GM23248 (cell line): ENCODE measurements at regions not wholly inside any gene's neighbourhood (a gene's known extent, or its start where the extent isn't known, plus 50 kb on each side); places are given as distances from the start of the nearest gene placed in this dataset.
"Not testable (repeated sequence)": the region's sequence is repeated elsewhere in the genome, so short reads cannot be mapped to it uniquely, and the experiment has no call there.

Source experiments
- DNase-seq: peaks from one replicate; pipeline ENCODE4 v3.0.0-alpha.2; 2015
- H2AFZ ChIP-seq: fragments of 200-600 bp; sonication (generic); 2 replicates; pipeline ENCODE4 v1.6.1; 2016; ENCODE audit warnings: antibody characterized with exemption
- H3F3A ChIP-seq: fragments of 200-600 bp; sonication (generic); 2 replicates; pipeline ENCODE4 v1.6.1; 2016; ENCODE audit warnings: mild to moderate bottlenecking, antibody characterized with exemption, mixed run types; ENCODE audit not compliant: insufficient read depth
- H3K27ac ChIP-seq: fragments of 200-600 bp; sonication (generic); 2 replicates; pipeline ENCODE4 v1.5.1; 2016; ENCODE audit warnings: mild to moderate bottlenecking
- H3K27me3 ChIP-seq: fragments of 200-600 bp; sonication (generic); replicated peaks from 2 replicates; pipeline ENCODE4 v1.6.1; 2016; ENCODE audit warnings: mild to moderate bottlenecking; ENCODE audit not compliant: insufficient read depth
- H3K36me3 ChIP-seq: fragments of 200-600 bp; sonication (generic); 2 replicates; pipeline ENCODE4 v1.6.1; 2016; ENCODE audit warnings: low read depth, mild to moderate bottlenecking
- H3K4me1 ChIP-seq: fragments of 200-600 bp; sonication (generic); 2 replicates; pipeline ENCODE4 v1.6.1; 2016; ENCODE audit warnings: mild to moderate bottlenecking; ENCODE audit not compliant: insufficient read depth
- H3K4me2 ChIP-seq: fragments of 200-600 bp; sonication (generic); one replicate; pipeline ENCODE4 v1.6.1; 2016; ENCODE audit warnings: mild to moderate bottlenecking; ENCODE audit not compliant: unreplicated experiment
- H3K4me3 ChIP-seq: fragments of 200-600 bp; sonication (generic); 2 replicates; pipeline ENCODE4 v1.5.1; 2016; ENCODE audit warnings: mild to moderate bottlenecking
- H3K79me2 ChIP-seq: fragments of 200-600 bp; sonication (generic); 2 replicates; pipeline ENCODE4 v1.6.1; 2016; ENCODE audit warnings: mild to moderate bottlenecking; ENCODE audit not compliant: insufficient read depth
- H3K9ac ChIP-seq: fragments of 200-600 bp; sonication (generic); 2 replicates; pipeline ENCODE4 v1.6.1; 2016; ENCODE audit warnings: mild to moderate bottlenecking
- H3K9me2 ChIP-seq: fragments of 200-600 bp; sonication (generic); 2 replicates; pipeline ENCODE4 v1.6.1; 2016; ENCODE audit warnings: mixed run types, mild to moderate bottlenecking, moderate library complexity; ENCODE audit not compliant: insufficient read depth
- H3K9me3 ChIP-seq: fragments of 200-600 bp; sonication (generic); one replicate; pipeline ENCODE4 v1.6.1; 2017; ENCODE audit warnings: low read depth
- H4K20me1 ChIP-seq: fragments of 200-600 bp; sonication (generic); 2 replicates; pipeline ENCODE4 v1.6.0; 2016; ENCODE audit not compliant: insufficient read depth
- EZH2 ChIP-seq: fragments of 200-600 bp; sonication (generic); IDR thresholded peaks from 2 replicates; pipeline ENCODE4 v1.6.1; 2018; ENCODE audit warnings: antibody characterized with exemption, mild to moderate bottlenecking; ENCODE audit not compliant: insufficient read depth, poor library complexity, severe bottlenecking
- EZH2phosphoT487 ChIP-seq: fragments of 200-600 bp; sonication (generic); IDR thresholded peaks from 2 replicates; pipeline ENCODE4 v1.6.1; 2018; ENCODE audit warnings: antibody characterized with exemption, moderate library complexity, mild to moderate bottlenecking, low read depth; ENCODE audit not compliant: insufficient read depth
- WGBS, 2 experiments: methylation state at CpG; one replicate each; pipeline ENCODE4 v1.1.6; 2015 to 2017; ENCODE audit warnings: low lambda C conversion rate in 2 of 2, low coverage in 1 of 2; ENCODE audit errors: missing lambda C conversion rate in 2 of 2; 5-methylcytosine and 5-hydroxymethylcytosine counted together
- in situ Hi-C: fragments of 300-500 bp; cut with MboI; formaldehyde crosslinking; loops from 2 replicates; pipeline ENCODE4 v1.15.0; 2020

DNA sequence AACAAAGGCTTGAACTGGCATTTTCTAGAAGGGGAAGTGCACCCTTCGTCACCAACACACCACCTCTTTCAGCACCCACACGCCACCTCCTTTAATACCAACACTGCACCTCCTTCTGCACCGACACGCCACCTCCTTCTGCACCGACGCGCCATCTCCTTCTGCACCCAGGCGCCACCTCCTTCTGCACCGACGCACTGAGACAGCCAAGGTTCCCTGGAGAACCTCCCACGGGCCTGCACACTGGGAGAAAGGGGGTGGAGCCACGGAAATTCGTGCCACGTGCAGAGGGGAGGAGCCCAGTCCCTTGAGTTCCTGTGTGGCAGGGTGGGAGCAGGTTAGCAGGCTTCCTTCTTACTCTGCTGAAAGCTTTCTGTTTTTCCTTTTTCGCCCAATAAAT lies 327.9 kb upstream of the C1orf174 start:
- Histone ChIP-seq H3K27me3 (no peaks in the 10 kb centered on the region), H3K4me1 (no peaks in the 10 kb centered on the region), H3F3A (no peaks in the 10 kb centered on the region), H3K27ac (no peak overlapping the region), H3K79me2 (no peaks in the 10 kb centered on the region), H4K20me1 (no peaks in the 10 kb centered on the region), H3K9me2 (no peaks in the 10 kb centered on the region), H3K9me3 (no peaks in the 10 kb centered on the region), H3K36me3 (no peaks in the 10 kb centered on the region), H2AFZ (no peak overlapping the region), H3K4me3 (no peak overlapping the region), H3K4me2 (no peak overlapping the region), H3K9ac (no peak overlapping the region)
- TF ChIP-seq EZH2phosphoT487 (no peak), EZH2 (no peak)
- DNase-seq: no peak
- in situ Hi-C loops: no loop called here
- WGBS, 2 experiments: 35 to 36% methylated on average over 14 to 15 of the region's 15 CpGs

DNA sequence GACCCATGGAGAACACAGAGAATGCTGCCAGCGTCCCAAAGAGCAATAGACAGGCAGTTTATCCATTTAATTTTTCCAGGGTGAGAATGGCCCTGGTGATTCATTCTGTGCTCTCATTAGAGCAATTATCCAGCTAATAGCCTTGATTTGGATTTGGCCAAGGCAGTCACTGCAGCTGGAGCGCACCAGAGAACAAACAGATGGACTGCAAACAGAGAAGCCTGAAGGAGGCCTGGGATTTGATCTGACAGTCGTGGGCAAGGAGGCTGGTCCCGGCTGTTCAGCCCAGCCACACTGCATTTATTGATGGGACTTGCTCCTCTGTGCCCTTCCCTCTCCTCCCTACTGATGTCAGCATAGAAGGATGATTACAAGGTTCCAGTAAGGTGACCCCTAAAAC lies 353.9 kb upstream of the C1orf174 start:
- Histone ChIP-seq H3K9me3 (no peaks in the 10 kb centered on the region), H3K27me3 (no peaks in the 10 kb centered on the region), H2AFZ (no peak overlapping the region), H3F3A (no peaks in the 10 kb centered on the region), H3K9me2 (no peaks in the 10 kb centered on the region), H3K36me3 (no peaks in the 10 kb centered on the region), H3K4me2 (no peak overlapping the region), H3K27ac (no peak overlapping the region), H3K9ac (no peak overlapping the region), H3K79me2 (no peaks in the 10 kb centered on the region), H3K4me3 (no peak overlapping the region), H4K20me1 (no peaks in the 10 kb centered on the region), H3K4me1 (no peaks in the 10 kb centered on the region)
- in situ Hi-C loops: no loop called here
- TF ChIP-seq EZH2 (no peak), EZH2phosphoT487 (no peak)
- DNase-seq: no peak
- 10 to 11% methylated on average over 4 of the region's 4 CpGs for WGBS, 2 experiments

DNA sequence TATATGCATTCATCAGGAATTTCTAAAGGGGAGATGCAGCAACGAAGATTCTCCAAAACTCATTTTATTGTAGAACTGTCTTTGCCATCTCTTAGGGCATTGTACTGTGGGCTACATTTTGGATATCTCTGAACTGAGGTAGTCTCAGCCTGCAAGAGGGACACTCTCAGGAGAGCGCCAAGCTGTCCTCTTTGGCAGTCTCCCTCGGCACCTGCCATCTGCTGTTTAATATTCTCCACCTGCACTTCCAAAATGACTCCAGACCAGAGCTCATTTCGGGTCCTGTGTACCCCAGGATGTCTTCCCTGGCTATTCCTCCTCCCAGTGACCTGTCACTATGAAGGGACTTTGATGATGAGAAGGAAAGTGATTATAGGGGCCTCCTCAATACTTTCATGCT lies 356.3 kb upstream of the C1orf174 start:
- Histone ChIP-seq H3K9me2 (no peaks in the 10 kb centered on the region), H3F3A (no peaks in the 10 kb centered on the region), H3K79me2 (no peaks in the 10 kb centered on the region), H4K20me1 (no peaks in the 10 kb centered on the region), H3K27me3 (no peaks in the 10 kb centered on the region), H3K9ac (no peak overlapping the region), H3K4me1 (no peaks in the 10 kb centered on the region), H3K36me3 (no peaks in the 10 kb centered on the region), H2AFZ (no peak overlapping the region), H3K4me2 (no peak overlapping the region), H3K4me3 (no peak overlapping the region), H3K9me3 (no peaks in the 10 kb centered on the region), H3K27ac (no peak overlapping the region)
- TF ChIP-seq EZH2phosphoT487: no peak
- no peak for TF ChIP-seq EZH2
- in situ Hi-C loops: no loop called here
- DNase-seq: no peak
- 9 to 11% methylated on average over 4 of the region's 4 CpGs for WGBS, 2 experiments

DNA sequence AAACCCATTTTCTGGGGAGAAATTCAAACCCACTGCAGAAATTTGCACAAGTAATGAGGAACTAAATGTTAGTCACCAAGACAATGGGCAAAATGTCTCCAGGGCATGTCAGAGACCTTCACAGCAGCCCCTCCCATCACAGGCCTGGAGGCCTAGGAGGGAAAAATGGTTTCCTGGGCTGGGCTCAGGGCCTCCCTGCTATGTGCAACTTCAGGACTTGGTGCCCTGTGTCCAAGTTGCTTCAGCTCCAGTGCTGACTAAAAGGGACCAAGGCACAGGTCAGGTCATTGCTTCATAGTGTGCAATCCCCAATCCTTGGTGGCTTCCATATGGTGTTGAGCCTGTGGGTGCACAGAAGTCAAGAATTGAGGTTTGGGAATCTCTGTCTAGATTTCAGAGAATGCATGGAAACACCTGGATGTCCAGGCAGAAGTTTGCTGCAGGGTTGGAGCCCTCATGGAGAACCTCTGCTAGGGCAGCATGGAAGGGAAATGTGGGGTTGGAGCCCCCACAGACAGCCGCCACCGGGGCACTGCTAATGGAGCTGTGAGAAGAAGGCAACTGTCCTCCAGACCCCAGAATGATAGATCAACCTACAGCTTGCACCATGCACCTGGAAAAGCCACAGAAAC lies 358.2 kb upstream of the C1orf174 start:
- H4K20me1 ChIP-seq, H3K9ac ChIP-seq, H3K9me3 ChIP-seq, H3K4me1 ChIP-seq, H3K9me2 ChIP-seq, H3K36me3 ChIP-seq, H2AFZ ChIP-seq, DNase-seq, H3K27ac ChIP-seq, H3K4me3 ChIP-seq, in situ Hi-C loops, H3K4me2 ChIP-seq, H3K79me2 ChIP-seq, H3F3A ChIP-seq, H3K27me3 ChIP-seq: not testable (repeated sequence)
- WGBS, 2 experiments: 21 to 22% methylated on average over 2 of the region's 2 CpGs

DNA sequence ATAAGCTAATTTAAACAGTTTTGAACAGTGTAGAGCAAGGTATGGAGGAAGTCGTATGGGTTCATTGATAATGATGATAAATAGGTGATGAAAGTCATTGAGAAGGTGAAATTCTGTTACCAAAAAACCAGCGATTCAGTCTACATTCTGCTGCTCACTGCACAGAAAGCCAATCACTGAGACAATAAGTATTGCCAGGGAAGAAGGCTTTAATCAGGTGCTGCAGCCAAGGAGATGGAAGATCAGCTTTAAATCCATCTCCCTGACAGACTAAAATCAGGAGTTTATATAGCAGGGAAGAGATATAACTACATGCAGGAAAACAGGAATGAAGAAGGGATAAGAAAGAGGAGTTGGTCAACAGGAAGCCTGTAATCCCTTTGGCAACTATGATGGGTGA lies 361.3 kb upstream of the C1orf174 start:
- TF ChIP-seq EZH2: no peak
- TF ChIP-seq EZH2phosphoT487: no peak
- no peak overlapping the region for H3K9ac ChIP-seq
- no peaks in the 10 kb centered on the region for H3K4me1 ChIP-seq
- H3K9me3 ChIP-seq: no peaks in the 10 kb centered on the region
- no peak overlapping the region for H3K4me3 ChIP-seq
- H3K27me3 ChIP-seq: no peaks in the 10 kb centered on the region
- in situ Hi-C loops: no loop called here
- H3K4me2 ChIP-seq: no peak overlapping the region
- DNase-seq: no peak
- no peaks in the 10 kb centered on the region for H3F3A ChIP-seq
- H3K27ac ChIP-seq: no peak overlapping the region
- no peaks in the 10 kb centered on the region for H4K20me1 ChIP-seq
- H3K9me2 ChIP-seq: no peaks in the 10 kb centered on the region
- no peaks in the 10 kb centered on the region for H3K36me3 ChIP-seq
- no peaks in the 10 kb centered on the region for H3K79me2 ChIP-seq
- H2AFZ ChIP-seq: no peak overlapping the region
- 7 to 8% methylated on average over 2 of the region's 2 CpGs for WGBS, 2 experiments
